GDM1 (cell line): ENCODE measurements at regions not wholly inside any gene's neighbourhood (a gene's known extent, or its start where the extent isn't known, plus 50 kb on each side); places are given as distances from the start of the nearest gene placed in this dataset.
"Not testable (repeated sequence)": the region's sequence is repeated elsewhere in the genome, so short reads cannot be mapped to it uniquely, and the experiment has no call there.

ENCODE experiments used
- DNase-seq: peaks from one replicate; lab custom pipeline; 2025; lab: John Stamatoyannopoulos, UW

DNA sequence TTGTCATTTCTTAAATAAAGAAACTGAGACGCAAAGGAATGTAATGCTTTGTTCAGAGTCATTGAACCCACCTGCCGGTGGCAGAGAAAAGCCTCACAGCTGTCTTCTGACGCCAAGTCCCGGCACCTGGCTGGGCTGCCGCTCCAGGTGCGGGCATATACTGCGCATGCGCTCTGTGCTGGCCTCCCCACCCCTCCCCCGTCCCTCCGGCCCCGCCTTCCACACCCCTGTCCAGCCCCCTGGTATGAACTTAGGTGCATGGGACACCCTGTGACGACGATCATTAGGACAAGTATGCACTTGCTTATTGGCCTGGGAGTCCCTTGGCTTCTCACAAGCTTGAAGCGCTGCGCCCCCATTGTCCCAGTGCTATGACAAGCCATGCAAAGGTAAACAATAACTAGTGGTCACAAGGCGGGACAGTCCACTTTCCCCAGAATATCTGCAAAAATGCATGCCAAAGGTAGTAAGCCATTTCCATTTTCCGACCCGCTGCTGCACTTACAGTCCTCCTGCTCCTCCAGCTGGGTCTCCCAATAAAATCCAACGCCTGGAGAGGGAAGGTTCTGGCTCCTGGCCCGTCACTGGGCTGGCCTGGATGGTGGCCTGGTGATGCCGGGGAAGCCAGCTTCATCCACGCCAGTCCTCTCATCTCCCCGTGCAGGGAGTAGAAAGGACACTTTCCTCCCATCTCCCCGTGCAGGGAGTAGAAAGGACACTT is 100.4 kb downstream of the PSMG1 start:
- no peak for DNase-seq

DNA sequence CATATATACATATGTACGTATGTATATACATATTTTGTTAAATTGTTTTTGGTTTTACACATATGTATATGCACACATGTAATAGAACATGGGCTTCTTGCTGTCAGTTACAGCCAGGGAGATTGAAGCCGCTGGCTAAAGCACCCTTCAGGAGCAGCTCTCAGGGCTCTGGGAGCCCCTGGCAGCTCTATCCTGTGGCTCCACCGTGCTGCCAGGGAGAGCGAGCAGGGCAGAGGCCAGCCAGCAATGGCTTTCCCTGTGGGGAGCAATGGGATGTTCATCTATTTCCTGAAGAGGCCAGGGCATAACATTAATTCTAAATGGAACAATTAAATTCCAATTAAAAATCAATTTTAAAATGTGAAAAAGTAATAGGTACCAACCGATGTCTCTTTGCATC is 102.9 kb downstream of the PSMG1 start:
- DNase-seq: no peak

DNA sequence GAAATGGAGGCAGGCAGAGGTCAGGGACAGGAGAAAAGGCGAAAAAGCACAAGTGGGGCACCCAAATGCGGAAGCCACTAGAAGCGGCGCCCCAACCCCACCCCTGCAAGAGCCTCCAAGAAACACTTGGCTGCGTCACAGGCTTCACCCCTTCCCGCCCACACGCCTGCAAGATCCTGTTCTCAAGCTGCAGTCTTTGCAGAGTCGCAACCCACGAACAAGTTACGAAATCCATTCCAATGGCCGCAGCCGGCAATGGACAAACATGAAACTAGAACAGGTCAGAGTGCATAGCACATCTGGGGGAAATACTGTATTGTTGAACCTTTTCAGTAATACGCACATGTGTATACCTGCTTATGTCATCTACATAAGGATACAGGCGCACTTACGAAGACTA is 103.6 kb downstream of the PSMG1 start:
- DNase-seq: no peak

DNA sequence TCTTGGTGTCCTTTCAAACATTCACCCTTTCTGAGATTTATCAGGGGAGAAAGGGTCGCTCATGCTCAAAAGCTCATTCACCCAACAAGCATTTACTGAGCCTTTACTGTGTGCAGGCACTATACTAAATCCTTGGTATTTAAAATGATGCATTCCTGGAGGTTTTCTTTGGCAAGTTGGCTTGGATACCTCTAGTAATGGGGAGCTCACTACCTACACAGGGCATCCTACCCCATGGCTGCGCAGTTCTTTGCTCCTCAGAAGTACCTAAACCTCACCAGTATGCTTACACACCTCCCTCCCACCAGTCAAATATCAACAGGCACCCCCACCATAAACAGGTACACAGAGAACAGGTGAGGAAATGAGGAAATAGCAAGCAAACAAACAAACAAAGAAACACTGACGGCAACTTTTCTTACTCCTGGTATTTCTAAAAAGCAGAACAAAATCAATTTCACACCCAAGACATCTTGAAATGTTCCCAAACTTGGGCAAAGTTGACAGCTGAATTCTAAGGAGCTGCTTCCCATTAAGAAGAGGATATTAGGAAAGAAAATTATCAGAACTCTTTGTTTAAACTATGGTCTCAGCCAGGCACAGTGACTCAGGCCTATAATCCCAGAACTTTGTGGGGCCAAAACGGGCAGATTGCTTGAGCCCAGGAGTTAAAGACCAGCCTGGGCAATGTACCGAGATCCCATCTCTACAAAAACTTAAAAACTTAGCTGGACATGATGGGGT is 104.8 kb downstream of the PSMG1 start:
- no peak for DNase-seq

DNA sequence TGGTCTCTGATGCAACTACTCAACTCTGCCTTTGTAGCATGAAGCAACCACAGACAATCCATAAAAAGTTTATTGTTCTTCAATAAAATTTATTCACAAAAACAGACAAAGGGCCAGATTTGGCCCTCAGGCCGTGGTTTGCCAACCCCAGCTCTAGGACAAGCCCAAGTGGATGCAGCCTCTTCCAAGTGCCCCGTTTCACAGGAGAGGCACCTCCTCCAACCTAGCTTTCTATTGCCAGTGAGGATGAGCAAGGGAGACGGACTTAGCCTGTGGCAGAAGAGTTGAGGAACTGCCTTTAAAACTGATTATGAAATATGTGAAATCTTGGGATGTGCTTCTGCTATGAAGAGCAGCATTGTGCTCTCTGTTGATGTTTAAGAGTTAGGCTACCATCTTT is 105.4 kb downstream of the PSMG1 start:
- no peak for DNase-seq

DNA sequence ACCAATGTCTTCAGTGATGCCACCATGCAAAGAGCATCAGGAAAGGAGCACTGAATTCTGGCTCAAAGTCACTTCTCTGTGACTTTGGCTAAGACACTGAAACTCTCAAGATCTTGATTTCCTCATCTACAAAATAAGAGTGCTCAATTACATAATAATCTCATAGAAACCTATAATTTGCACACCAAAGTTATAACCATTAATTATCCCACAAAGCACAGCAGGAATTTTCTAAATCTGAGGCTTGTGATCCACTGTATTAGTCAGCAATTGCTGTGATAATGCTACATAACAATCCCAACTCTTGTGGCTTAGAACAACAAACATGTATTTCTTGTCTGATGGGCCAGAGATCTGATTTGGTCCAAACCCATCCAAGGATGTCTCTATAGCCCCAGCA is 108.7 kb downstream of the PSMG1 start:
- DNase-seq: no peak

DNA sequence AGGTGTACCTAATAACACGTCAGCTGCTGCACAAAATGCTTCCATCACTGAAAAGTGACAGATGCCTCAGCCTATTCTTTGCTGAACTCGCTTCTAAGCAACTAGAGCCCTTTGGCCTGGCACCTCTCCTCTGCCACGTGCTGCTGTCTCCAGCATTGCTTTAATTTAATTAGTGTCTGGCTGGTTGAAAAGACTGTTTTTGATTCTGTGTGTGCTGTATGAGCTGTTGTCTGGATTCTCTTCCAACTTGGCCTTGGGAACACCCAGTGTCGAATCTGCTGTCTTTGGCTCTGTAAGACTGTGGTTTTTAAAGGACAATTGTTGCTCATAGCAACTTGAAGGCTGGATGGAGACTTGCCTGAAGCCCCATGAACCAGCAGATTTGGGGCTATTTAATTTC is 109.5 kb downstream of the PSMG1 start:
- no peak for DNase-seq

DNA sequence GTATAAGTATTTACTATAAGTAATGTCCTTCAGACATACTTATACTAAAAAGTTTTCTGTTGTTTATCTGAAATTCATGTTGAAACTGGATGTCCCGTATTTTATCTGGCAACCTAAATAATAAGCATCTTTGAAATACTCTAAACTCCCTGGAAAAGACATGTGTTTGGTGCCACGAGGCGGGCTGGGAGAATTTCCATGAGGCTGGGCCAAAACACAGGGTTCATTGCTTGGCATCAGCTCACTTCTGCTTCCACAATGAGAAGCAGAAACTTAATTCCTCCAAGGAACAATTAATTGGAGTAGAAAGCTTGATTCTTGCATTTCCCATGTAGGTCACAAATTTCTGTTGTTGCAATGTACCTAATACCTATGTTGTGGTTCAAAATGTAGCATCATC is 110.2 kb downstream of the PSMG1 start:
- DNase-seq: no peak

DNA sequence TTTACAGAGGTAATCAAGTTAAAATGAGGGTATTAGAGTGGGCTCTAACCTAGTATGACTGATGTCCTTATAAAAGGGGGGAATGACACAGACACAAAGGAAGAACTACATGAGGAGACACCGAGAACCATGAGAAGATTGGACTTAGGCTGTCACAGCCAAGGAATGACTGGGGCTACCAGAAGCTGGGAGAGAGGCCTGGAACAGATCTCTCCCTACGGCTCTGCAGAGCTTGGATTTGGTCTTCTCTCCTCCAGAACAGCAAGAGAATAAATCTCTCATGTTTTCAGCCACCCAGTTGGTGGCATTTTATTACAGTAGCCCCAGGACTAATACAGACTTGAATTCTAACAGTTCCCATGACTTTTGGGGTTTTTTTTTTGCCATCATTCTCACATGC is 110.8 kb downstream of the PSMG1 start:
- no peak for DNase-seq

DNA sequence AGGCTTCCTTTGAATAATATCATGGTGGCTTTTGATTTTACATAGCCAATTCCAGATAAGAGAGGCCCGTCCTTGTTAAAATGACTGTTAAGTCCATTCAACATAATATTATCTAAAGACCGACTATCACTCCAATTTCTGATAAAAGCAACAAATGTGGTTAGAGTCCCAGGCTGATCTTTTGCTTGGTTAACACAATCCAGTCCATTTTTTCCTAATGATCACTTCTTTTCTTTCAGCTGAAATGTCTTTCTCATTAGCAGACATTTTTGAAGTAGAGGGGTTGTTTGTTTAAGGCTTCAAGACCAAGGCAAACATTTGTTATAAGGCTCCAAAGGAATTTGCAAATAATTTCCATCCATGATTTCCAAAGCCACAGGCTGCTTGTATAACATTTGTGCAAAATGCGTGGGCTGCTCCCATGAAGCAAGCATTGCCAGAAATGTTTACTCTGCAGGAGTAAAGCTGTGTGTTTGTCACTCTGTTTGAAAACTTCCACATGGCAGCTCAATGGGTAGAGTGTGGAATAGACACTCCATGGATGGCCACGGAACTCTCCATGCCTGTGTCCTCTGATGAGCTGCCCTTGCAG is 111.5 kb downstream of the PSMG1 start:
- DNase-seq: no peak

DNA sequence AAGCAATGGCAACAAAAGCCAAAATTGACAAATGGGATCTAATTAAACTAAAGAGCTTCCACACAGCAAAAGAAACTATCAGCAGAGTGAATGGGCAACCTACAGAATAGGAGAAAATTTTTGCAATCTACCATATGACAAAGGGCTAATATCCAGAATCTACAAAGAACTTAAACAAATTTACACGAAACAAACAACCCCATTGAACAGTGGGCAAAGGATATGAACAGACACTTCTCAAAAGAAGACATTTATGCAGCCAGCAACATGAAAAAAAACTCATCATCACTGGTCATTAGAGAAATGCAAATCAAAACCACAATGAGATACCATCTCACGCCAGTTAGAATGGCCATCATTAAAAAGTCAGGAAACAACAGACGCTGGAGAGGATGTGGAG is 113.4 kb downstream of the PSMG1 start:
- not testable (repeated sequence) for DNase-seq

DNA sequence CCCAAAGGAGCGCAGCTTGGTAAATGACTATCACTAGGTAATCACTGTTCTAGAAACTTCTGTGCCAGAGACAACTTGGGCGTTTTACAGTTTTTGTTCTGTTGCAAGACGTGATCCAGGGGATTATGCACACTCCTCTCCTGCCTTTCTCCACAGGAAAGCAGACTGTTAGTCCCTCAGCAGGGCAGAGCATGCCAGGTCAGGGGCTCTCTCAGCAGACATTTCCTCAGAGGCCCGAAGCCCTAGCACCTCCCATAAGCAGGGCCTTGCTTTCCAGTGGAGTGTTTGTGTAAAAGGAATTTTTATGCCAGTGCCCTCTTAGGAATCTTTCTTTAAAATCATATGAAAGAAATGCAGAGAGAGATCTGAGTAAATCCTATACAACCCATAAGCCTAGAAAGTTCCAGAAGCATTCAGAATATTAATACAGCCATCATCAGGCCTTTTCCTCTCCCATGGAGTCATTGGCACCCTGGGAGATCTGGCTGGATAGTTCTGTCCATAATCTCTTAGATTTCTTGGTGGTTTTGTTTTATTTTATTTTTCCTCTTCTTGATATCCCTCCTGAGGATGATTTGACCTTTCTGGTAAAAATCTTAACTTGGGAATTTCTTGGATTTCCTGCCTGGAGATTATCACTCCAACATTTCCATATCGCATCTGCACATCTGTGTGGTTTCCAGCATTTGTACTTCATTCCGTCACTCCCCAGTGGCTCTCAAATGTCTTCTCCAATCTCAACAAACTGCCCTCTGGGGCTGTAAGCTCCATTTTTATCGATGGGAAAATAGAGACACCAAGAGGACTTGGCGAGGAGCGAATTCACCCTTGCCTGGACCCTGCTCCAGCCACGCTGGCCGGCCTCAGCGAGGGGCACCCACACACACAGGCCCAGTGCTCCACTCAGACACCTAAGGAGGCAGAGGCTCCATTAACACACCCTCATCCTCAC is 116.1 kb downstream of the PSMG1 start:
- DNase-seq: no peak

DNA sequence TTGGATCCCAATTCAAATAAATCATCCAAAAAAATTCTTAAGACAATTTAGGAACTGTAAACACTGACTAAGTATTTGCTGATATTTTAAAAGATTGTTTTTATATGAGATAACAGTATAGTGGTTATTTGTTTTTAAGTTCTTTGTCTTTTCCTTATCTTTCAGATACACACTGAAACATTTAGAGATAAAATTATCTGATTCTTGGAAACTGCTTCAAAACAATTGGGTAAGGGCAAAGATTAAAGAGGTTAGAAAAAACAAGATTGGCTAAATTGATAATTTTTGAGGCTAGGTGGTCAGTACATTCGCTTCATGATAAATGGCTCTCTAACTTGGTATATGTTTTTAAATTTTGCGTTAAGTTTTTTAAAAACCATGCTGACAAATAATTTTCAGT is 117.3 kb downstream of the PSMG1 start:
- DNase-seq: no peak

DNA sequence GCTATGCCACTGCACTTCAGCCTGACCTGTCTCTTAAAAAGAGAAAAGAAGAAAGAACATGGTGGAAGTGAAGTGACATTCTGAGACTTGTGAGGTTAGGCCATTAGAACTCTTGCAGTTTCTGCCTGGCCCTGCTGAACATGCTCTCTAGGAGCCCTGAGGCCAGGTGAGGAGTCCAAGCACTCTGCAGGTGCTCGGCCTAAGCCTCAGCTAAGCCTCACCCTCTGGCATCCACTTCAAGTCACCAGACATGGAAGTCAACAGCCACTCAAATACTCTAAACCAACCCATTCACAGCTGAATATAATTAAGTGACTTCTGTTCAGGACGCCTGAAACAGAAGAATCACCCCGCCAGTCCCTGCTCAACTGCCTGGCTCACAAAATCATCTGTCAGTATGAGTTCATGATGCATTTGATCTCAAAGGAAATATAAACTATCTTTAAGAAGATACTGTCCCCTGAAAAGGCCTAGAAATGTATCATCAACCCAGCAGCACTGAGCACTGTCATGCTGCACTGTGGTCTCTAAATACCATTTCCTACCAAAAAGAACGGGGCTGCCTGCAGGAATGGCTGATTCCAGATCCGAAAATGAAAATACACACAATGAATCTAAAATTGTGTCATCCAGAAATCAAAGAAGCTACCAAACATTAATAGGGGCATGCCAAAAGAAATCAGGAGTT is 118.8 kb downstream of the PSMG1 start:
- no peak for DNase-seq

DNA sequence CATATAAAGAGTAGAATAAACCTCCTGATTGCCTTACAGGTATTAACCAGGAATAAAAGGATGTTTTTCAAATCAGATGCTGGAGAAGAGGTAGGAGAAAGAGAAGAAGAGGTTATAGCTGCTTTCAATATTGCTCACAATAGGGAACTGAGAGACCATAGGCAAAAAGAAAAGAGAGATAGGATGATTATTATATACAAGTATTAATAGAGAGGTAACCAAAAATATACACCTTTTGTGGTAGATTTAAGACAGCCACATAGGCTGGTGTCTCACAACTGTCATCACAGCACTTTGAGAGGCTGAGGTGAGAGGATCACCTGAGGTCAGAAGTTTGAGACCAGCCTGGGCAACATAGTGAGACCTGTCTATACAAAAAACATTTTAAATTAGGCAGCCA is 119.7 kb downstream of the PSMG1 start:
- no peak for DNase-seq

DNA sequence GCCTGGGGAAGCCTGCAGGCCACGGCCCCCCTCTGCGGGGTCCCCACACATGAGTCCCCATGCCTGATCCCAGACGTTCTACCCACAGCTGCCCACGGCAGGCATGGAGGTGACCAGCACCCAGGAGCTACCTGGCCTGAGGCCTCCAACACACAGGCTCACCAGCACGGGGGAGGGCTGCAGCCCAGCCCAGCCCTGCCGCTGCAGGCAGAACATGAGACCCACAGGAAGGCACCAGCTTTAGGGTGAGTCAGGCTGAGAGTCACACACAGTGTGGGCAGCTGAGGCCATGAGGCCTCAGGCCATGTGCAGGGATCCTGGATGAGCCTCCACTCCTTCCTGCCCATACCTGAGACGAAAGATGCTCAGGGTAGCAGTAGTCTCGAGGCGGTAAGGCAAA is 121.1 kb downstream of the PSMG1 start:
- no peak for DNase-seq

DNA sequence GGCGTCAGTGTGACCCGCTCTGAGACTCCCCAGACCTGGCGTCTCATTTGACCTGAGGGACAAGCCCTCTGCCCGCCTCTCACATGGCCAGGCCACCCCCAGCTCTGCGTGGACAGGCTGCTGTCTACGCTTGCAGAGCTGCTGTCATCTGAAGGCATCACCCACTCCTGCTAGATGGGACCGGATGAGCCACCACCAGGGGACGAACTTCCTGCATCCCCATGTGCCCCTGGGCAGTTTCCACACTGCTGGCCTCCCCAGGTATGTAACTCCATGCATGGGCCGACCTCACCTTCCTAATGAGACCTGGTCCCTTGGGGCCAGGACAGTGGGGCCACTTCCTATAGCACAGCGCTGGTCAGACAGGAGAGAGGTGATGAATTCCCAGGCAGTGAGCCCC is 121.5 kb downstream of the PSMG1 start:
- DNase-seq: no peak

DNA sequence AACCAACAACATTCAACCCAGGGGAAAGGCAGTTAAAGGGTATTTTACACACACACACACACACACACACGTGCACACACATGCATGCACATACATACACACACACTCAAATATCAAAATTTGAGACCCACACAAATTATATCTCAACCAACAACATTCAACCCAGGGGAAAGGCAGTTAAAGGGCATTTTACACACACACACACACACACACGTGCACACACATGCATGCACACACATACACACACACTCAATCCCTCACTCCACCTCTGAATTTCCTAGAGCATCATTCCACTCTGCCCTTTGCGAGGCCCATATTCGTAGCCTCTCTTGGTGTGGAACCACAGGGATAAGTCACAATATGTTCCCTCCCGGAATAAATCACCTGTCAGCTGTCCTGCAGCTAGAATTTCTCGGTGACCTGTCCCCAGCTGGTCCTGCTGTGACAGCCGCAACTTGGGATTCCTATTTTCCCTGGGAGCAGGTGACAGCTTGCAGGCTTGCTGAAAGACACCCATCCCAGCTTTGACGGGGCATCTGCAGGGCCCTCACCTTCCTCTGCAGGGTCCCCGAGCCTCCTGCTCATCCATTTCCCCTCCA is 122.7 kb downstream of the PSMG1 start:
- DNase-seq: no peak

DNA sequence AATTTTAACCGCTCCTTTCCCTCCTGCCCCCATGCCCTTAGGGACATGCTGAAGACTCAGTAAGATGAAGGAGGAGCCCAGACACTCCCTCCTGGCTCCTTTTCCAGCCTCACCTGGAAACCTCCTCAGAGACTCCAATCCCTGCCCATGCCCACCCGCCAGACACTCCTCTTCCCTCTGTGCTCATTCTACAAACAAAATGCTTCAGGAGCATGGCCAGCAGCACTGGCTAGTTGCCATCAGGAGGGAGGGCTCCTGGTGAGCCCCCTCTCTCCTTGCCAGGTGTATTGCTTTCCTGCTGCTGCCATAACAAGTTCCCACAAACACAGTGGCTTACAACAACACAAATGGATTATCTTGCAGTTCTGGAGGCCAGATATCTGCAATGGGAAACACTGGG is 126.1 kb downstream of the PSMG1 start:
- DNase-seq: no peak

DNA sequence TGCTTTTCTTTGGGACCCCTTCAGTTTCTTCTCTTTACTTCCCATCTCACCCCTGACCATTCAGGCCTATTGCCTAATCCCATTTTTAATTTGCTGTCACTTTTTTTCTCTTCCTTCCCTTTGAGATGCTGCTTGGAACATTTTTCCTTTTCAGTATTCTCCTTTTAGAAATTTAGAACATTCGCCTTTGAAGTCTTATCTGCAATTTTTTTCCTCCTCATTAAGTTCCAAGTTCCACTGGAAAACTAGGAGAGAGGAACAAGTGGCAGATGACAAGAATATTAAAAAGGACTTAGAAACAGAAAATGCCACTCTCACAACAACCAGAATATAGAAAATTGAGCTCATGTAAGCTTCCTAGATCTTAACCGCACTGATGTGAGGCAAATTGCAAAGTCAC is 126.6 kb downstream of the PSMG1 start:
- no peak for DNase-seq

DNA sequence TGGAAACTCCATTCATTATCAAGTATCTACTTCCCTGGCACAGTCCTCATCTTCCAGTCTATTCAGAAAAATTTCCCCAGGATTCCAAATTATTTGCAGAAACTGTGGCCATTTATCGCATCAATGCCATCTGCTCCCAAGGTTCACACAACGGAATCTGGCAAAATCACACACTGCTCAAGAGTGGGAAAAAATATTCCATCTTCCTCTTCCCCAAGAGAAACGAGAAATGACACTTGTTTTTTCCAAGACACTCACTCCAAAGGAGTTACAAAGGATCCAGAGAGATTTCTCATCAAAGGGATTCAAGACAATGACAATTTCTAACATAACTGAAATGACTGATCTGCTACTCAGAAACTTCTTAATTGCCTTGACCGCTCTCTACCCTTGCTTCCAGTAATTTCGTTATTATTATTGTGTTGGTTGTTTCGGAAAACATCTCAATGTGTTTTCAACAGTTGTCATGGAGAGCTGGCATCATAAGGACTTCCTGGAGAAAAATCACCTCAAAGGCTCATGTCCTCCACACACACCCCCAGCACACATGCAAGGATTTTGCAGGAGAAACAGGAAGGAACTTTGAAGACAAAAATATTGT is 128.0 kb downstream of the PSMG1 start:
- DNase-seq: no peak
